ENCODE measurements at regions not wholly inside any gene's neighbourhood (a gene's known extent, or its start where the extent isn't known, plus 50 kb on each side); places are given as distances from the start of the nearest gene placed in this dataset.

DNA sequence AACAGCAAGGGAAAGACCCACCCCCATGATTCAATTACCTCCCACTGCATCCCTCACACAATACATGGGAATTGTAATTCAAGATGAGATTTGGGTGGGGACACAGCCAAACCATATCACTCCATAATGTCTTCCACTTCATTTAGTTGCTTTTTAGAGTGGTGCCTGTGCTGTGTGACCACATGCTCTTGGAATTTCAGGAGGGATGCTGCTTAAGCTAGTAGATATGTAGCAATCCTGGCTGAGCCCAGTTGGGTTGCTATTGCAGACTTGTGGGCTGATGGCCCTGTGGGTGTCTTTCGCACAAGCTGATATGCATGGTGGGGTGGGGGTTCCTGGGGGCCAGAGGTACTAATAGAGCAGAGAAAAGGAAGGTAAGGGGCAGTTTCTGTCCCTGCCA lies 160.4 kb upstream of the SYT6 start:
- no peak for DNase-seq

DNA sequence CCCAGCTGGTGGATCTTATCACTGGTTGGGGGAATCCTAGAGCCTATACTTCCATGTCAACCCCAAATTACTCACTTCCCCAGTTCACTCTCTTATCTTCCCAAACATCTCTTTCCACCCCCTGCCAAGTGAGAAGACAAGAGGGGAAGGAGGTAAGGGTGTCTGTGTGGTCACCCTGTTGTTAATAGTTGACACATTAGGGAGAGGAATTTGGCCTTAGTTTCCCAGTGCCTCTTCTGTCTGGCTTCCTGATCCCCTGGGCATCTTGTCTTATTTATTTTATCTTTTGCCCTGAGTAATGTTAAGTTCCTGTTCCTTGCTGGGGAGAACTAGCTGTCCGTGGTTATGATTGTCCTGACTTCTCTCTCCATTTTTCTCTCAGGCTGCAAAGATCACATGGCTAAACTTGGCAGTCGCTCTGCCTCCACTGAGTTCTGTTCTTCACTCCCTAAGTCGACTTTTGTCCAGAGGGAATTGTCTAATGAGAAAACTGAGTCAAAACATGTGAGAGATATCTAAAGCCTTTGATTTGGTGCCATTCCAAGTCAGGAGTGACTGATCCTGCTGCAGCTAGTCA lies 157.1 kb upstream of the SYT6 start:
- no peak for DNase-seq

DNA sequence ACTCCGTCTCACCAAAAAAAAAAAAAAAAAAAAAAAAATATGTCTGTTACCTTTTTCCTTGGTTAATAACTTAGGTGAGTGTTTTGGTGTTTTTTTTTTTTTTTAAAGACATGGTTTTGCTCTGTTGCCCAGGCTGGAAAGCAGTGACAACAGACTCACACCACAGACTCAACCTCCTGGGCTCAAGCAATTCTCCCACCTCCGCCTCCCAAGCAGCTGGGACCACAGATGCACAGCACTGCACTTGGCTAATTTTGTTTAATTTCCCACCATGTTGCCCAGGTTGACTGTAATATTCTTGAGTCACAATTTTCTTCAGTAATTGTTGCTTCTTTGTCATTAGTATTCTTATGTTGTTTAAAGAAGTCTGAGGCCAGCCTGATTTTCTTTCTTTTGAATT lies 149.2 kb upstream of the SYT6 start:
- no peak for DNase-seq

DNA sequence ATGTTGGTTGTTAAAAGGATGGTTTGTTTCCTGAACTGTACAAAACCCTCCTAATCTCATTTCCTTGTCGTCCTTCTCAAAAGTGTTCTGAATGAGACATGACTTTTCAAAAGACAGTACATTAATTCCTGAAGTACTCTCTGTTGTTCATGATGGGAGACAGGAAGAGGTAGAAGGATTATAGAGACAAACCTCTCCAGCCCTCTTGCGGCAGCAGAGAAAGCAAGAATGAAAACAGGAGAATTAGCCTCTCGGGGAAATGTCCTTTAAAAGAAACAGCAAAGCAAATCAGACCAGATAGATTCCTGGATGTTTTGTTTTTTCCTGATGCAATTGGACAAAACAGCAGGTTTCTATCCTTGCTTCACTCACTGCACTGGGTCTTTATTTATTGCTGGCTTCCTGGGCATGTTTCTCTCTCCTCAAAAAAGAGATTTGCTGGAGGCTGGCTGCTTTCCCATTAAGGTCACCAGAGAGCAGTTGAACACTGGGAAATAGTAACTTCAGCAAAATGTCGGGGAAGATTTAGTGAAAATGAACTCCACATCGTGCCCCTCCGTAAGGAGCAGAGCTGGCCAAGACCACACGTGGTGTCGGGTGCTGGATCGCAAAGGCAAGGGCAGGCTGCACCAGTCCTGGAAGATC lies 145.8 kb upstream of the SYT6 start:
- DNase-seq, result no peak

DNA sequence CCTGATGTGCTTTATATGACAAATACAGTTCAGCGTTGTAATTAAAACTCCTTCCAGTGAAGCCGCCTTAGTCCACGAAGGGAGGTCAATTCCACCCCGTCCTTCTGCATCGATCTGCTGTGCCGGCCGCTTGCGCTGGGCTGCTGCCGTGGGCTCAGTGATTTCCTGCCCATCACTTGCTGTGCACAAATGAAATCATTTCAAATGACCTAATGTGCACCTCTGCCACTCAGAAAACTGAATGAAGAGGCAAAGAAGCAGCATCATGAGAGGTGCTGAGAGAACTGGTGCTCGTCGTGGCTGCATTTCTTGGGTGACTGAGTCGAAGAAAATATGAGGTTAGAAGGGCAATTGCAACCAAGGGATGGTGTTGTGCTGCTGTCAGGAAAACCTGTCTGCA lies 144.3 kb upstream of the SYT6 start:
- DNase-seq, result no peak

DNA sequence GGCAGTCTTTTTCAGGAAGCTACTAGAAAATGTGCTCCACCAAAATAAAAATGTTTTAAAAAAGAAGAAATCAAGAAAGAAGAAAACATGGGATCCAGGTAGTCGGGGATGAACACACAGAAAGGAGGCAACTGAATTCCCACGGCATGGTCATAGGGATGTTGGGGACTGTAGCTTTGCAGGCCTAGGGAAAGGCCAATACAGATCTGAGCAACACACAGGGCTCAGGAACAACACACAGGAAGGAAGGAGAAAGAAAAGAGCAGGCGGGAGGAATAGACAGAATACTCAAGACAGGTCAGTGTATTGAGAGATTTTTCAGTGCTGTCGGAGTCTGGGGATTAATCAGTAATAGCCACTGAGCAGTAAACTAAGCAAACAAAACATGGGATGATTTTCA lies 142.7 kb upstream of the SYT6 start:
- no peak for DNase-seq

DNA sequence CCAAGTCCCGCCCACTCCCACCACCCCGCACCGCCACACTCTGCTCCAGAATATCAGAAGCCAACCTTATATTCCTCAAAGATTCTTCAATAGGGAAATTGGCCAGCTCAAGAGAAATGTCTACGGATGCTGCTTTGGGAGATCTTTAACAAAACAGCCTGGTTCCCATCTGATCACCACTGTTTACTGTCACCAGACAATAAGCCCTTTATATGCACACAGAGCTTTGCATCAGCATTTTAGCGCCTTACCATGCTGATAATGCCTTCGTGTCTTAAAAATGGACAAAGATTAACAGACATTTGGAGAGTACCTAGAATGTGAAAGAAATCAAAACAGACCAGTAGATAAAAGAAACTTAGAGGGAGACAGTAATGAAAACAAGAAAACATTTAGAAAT lies 141.7 kb upstream of the SYT6 start:
- DNase-seq, result no peak

DNA sequence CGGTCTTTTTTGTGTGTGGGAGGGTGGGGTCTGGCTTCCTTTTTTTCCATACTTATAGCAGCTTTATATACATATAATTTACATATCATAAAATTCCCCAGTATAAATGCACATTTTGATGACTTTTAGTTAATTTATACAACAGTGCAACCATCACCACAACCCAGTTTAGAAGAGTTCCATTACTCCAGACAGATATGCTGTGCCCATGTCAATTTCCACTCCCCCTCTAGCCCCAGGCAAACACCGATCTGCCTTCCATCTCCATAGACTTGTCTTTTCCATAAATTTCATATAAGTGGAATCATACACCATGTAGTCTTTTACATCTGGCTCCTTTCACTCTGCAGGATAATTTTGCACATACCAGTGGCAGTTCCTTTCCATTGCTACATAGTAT lies 139.2 kb upstream of the SYT6 start:
- no peak for DNase-seq

DNA sequence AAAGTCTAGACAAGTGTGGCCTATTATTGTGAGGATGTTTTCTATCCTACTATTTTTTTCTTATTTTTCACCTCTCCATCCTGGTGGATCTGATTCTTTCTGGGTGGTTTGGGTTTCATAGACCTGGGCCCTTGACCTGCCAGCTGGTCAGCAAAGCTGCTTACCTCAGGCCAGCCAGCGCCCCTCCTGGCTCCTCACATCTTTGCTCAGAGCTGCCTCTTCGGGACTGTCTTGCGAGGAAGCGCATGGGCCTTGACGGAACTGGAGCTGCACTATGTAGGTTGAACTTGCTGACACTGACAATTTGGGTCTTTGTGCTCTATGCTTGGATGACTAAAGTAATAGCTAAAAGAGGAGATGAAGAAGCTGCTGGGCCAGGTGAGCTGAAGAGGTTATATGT lies 138.5 kb upstream of the SYT6 start:
- DNase-seq, result no peak

DNA sequence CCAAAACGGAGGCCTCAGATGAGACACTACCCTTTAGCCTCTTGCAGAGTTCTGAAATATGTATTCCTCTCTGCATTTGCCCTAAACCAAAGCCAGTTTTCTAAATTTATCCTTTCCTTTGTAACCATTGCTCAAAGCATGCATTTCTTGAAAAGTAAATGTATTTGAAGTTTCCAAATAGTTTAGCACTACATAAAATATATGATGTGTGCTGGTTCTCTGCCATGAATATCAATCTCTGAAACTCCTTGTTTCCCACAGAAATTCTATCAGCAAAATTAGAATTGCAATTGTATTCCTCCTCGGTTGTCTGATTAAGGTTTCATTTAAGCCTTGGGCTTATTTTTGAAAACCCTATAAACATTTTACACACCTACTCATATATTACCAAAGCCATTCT lies 137.1 kb upstream of the SYT6 start:
- DNase-seq, result no peak

DNA sequence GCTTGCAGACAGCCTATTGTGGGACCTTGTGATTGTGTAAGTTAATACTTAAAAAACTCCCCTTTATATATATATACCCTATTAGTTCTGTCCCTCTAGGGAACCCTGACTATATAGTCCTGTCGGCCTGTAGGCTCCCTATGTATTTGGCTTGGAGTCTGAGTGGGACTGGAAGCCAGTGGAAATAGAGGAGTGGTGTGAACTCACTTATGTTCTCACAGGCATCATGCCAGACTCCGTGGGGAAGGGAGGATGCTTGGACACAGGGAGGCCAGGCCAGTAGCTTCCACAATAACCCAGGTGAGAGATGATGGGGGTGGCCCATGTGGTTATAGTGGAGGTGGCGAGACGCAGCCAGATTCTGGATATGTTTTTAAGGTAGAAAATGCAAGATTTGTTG lies 136.7 kb upstream of the SYT6 start:
- no peak for DNase-seq

DNA sequence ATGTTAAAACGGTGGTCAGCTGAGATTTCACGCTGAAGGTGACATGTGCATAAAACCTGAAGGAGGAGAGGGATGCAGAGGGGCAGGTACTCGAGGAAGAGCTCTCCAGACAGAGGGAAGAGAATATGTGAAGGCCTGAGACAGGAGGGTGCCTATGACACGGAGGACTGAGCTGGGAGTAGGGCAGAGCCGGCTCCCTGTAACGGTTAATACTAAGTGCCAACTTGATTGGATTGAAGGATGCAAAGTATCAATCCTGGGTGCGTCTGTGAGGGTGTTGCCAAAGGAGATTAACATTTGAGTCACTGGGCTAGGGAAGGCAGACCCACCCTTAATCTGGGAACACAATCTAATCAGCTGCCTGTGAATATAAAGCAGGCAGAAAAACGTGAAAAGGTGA lies 136.2 kb upstream of the SYT6 start:
- DNase-seq, result no peak

DNA sequence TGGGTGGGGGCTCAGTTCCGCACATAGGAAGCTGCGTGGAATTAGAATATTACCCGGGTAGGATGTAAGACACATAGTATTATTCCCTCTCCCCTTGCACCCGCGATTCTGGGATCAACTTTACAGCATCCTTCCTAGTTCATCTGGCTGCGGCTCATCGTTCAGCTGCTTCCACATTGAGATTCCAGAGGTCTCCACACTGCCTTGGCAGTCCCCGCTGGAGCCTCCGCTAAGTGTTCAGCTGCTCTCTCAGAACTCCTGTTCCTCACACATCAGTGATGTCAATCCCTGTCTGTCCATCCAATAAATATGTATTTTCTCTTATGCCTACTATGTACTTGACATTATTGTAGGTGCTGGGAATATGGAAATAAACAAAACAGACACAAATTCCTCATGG lies 135.6 kb upstream of the SYT6 start:
- no peak for DNase-seq

DNA sequence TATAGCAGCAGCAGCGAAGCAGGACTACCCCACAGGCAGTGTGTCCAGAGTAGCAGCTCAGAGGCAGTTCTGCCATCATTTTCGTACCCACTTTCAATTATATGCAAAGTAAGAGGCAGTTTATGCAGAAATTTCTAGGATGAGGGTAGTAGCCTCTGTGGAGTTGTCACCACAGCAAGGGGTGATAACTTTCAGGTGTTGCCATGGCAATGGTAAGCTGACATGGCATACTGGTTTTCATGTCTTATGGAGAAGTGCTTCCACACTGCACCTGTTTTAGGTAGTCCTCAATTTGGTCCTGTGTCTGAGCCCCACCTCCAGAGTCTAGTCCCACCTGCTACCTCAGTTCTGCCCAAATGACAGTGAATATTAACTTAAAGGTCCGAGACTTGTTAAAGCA lies 133.3 kb upstream of the SYT6 start:
- DNase-seq, result no peak

DNA sequence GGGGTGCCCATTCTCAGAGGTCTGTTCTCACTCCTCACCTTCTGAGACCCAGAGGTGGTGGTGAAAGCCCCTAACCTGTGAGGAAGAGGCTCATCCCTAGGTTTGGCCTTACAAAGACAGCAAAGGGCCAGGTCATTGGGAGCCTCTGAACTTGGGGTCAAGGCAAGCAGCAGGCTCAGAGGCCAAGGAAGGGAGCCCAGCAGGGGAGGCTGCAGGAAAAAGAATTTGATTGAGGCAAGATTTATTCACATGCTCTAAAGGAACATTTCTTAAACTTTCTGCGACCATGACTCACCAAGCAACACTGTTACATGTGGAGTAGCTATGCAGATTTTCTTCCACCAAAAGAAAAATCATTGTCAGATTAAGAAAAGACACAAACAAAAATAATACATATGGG lies 132.5 kb upstream of the SYT6 start:
- no peak for DNase-seq

DNA sequence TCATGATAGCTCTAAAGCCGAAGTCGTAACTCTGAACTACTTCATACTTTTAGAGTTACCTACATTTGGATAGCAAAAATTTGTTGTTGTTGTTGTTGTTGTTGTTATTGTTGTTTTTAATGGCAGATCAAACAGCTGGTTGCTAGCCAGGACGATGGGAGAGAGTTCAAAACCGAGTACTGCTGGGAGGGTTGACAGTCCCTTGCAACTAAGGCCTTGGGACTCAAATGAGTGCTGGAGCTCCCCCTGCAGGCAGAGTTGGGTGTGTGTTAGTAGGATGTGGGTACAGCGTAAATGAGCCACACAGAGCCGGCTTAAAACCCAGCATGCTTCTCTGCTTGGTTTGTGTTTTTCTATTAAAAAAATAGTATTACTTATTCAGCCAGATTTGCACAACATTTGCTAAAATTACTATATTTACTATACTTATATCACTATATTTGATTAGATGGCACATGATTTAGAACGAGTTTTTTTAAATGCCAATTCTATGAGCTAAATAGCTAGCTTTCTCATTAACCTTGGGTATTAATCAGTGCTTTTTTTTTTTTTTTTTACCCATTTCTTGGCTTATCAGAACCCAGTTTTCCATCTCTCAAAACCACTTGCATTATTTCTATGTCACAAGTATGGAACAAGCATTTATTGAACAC lies 129.2 kb upstream of the SYT6 start:
- peak; percentile 72 to 83 for DNase-seq

DNA sequence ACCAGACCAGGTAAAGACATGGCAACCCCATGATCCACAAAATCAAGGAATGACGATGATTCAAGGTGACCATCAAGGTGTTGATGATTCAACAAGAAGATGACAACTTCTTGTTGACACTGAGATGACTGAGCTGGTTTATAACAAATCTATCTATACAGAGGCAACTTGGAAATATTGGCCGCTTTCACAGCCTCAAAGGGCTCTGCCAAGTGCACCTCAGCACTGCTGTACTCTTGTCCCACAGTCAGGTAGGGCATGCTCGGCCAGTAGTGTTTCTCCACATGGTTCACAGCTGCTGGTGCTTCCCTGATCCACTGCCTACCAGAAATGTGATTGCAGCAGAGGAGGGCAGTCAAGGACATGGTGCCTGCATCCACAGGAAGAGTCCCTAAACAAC lies 125.2 kb upstream of the SYT6 start:
- DNase-seq, result no peak

DNA sequence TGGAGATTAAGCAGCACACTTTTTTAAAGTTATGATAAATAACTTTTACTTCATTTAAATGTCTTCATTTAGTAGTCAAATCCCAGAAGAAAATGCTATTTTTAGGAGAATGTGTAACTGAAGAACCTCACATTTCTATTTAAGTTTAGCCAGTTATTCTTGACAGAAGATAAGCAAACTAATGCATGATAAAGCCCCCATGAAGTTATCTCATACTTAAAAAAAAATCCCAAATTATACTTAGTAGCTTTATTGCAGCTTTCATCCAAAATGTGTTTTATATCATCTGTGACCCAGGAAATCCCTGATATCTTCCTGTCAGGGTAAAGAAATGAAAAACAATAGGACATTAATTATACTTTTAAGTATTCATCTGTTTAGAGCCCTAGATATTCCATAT lies 124.8 kb upstream of the SYT6 start:
- DNase-seq, result no peak

DNA sequence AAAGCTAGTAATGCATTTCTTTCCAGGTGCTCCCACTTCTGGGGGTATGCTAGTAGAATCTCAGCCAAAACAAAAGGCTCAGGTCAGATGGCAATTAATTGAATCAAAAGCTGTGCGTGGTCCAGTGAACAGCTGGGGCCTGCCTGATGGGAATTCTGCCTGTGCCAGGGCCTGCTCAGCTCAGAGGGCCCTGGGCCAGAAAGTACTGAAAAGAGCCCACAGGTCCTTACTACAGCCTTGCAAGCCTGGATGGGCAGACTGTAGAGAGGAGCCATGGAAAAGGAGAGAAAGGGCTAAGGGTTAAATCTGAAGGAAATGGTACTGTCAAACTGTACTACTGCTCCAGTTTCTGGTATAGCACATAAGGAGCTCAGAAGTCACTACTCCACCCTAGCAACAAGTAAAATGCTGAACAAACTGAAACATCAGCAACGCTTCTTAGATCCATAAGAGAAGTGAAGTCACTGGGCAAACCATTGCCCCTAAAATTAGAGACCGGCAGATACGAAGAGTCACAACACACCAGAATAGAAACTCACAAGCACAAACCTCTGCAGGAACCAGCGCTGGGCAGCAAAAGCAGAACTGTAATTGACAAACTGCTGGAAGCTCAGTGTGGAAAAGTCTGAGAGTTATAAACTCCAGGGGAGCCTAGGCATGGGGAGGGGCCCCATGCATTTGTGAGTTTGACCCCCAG lies 121.1 kb upstream of the SYT6 start:
- DNase-seq, result no peak

DNA sequence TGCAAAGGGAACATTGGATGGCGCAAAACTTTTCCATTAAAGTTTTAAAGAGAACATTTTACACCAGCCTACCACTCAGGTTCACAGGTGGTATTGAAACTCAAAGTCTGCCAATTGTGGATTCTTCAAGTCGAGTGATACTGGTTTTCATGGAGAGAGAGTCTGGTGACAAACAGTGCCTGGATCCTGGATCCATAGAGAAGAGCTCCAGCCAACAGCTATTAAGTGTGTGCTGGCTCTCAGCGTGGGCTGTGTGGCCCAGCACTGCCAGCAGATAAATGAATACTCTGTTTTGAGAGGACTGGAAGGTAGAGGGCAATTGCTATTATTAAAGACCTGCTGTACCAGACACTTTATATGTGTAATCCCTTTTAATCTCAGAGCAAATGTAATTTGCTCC lies 118.9 kb upstream of the SYT6 start:
- no peak for DNase-seq

DNA sequence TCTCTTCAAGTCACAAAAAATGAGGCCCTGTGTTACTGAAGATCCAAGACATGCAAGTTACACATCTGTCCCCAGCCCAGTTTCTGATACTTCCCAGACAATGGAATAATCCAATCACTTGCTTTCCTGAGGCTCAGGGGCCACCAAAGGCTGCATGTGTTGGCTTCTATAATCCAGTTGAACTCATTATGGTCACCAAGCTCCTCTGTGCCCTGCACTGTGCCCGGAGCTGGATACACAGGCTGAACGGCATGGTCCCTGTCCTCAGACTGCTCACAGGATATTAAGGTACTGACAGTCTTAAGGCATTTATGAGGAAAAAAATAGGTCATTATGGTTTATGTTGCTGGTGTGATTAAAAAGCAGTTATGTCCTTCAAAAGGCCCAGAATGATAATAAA lies 117.0 kb upstream of the SYT6 start:
- DNase-seq, result no peak

DNA sequence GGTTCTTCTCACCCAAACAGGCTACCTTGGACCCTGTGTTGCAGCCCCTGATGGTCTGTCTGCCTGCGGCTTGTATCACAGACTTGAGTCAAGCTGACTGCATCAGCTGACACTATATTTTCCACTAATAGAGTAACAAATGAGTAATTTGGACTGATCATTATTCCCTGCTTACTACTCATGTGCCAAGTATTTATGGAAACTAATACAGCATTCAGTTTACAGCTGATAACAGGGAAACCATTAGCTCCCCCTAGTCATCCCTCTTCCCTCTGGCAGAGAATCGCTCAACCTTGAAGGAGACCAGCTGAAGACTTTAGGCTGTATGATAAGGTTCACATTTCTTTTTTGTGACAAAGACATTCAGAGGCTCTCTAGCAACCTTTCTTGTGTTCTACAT lies 116.6 kb upstream of the SYT6 start:
- DNase-seq, result no peak

DNA sequence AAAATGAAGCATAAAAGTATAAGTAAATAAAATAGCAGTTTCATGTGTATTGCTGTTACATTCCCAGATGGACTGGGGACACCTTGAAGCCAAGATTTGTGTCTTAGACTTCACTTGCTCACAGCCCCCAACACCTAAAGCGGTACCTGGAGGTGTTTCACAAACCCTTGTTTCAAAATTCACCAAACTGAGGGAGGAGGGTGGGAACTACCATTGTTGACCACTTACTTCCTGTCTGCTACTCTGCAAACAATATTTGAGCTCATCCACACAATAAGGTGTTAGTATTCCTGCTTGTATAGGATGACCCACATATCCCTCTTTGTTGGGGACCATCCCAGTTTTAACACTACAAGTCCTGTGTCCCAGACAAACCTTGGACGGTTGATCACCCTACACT lies 115.9 kb upstream of the SYT6 start:
- DNase-seq, result no peak

DNA sequence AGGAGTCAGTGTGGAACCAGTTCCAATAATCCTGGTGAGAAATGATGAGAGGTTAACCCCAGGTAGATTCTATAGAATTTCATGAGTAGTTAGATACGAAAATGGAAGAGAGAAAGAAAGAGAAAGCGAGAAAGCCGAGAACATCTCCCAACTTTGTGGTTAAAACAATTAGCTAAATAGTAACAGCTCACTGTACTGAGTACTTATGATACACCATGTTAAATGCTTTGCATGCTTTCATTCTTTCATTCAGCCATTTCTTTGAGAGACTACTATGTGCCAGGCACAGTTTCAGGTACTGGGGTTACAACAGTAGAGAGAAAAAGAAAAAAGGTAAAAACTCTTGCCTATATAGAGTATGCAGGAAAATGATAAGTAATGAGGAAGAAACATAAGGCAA lies 109.7 kb upstream of the SYT6 start:
- no peak for DNase-seq

Measured in SHP77 (cell line).